Femur (tissue), 1 donor: ENCODE measurements at regions not wholly inside any gene's neighbourhood (a gene's known extent, or its start where the extent isn't known, plus 50 kb on each side); places are given as distances from the start of the nearest gene placed in this dataset.
A peak's percentile ranks its signal among the peaks of the same experiment; 100 is the strongest.

Source experiments
- DNase-seq: peaks from one replicate; pipeline ENCODE4 v3.0.0-alpha.2; 2017

DNA sequence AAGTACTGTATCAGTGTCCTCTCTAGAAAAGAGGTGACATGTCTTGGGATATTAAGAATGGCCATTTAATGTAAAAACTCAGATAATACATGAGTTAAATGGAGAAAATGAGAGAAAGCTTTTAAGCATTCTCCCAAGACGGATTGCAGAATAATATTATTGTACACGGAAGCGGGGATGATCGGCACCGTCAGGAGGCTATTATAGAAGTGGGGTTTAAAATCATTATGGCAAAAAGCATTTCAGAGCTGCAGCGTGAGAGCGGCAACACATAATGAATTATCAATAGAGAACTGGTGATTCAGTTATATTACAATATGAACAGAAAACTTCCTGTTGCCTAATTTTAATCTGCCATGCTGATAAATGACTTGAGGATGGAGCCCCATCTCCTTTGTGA, 261.7 kb upstream of the IRX3 start:
- no peak for DNase-seq

DNA sequence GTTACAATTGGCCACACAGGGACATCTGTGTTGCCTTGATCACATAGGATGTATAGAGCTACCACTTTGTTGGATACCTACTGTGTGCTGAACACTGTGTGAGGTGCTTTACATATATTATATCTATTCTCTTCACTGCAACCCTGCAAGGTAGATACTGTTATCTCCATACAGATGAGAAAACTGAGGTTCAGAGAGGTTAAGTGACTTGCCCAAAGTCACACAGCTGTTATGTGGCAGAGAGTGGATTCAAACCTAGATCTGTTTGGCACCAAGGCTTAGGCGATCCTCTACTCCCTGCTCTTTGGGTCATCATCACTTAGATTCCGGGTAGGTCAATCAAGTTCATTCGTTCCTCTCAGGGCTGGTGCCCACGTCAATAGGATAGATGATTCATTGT, 260.5 kb upstream of the IRX3 start:
- DNase-seq = no peak

DNA sequence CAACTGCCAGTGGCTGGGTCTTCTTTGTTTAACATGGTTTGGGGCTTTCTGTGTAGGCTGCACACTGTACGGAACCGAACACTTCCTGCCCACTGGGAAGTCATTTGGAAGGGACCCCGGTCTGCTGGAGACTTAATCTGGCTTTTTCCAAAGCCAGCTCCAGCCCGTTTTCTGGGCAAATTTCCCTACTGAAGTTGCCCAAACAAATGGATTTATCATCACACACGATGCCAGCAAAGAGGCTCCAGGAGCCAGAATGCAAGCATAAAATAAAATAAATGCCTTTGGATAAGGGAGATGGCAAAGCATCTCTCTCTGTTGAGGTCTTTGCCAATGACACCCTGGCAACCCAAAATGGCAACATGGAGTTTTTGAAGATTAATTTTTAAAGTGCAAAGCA, 259.9 kb upstream of the IRX3 start:
- peak; percentile 57 for DNase-seq

DNA sequence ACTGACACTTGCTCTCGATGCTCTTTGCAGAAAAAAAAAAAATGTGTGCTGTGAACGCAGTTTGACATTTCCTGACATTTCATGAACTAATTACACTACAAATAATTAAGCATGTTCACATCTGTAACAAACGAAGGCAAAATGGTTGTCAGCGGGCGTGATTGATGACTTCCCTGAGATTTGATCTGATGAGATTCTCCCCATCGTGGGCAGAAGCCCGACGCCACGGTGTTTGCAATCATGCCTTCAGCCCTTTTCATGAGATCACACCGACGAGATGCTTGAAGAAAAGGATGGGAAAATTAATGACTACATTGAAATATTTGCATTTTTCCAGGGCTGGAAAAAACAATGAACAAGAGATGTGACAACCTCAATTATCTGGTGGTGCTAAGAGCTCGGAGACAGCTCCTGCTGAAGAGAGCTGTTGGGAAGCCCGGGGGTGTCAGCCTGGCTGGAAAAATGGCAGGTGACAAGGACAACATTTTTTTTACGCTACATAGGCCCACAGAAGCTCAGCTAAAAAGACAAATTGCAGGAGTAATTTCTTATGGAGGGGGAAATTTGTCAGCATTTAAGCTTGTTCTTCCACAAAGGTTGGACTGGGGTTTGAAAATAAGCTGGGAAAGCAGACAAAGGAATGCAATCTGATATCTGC, 259.4 kb upstream of the IRX3 start:
- DNase-seq = no peak

DNA sequence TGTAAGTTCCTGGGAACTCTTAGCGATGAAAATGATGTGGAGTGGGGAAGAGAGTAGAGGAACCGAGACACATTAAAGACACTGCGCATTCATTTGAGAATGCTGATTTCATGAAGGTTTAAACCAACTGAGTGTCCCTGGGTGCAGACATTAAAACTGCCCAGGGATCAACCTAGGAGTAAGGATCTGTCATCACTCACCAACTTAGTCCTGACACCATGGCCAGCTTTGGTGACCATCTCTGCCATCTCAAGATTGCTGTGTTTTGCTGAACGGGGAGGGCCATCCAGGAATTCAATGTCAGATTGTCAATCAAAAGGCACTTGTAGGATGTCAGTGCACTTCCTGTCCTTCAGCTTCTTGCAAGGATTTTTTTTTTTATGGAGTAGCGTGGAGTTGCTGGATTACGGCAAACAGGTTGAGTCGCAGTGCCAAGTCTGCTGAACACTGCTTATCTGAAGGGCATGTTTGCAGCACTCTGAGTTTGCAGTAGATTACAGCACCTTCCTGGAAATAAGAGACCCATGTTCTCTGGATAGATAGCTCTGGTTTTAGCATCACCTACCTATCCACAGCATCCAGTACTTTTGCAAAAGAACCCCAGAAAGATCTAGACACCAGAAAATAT, 258.1 kb upstream of the IRX3 start:
- DNase-seq = no peak

DNA sequence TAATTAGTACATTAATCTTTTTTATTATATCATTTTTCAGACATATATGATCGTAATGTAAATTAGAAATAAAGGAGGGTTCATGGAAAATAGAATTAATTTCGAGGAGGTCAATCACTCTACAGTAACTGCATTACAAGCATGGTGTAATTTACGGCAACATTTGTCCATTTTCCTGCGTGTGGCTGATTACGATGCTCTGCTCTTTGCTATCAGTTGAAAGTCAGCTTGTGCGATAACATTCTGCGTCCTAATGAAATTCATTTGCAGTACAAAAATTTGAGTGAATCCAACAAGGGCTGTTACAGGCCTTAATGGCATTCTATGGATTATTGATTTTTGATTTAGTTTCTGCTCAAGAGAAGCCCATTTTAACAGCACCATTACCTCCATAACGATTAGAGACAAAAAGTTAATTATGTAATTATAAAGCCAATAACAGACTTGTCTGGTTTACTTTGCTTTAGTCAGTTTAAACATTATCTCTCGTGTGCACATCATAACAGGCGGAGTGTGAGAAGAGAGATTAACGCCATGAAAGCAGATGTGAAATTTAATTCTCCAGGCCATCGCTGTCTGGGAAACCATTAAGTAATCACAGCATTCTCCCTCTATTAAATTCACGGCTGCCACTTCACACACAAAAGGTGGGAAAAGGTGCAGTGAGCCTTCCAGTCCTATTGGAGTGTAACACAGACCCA, 256.4 kb upstream of the IRX3 start:
- DNase-seq = no peak

DNA sequence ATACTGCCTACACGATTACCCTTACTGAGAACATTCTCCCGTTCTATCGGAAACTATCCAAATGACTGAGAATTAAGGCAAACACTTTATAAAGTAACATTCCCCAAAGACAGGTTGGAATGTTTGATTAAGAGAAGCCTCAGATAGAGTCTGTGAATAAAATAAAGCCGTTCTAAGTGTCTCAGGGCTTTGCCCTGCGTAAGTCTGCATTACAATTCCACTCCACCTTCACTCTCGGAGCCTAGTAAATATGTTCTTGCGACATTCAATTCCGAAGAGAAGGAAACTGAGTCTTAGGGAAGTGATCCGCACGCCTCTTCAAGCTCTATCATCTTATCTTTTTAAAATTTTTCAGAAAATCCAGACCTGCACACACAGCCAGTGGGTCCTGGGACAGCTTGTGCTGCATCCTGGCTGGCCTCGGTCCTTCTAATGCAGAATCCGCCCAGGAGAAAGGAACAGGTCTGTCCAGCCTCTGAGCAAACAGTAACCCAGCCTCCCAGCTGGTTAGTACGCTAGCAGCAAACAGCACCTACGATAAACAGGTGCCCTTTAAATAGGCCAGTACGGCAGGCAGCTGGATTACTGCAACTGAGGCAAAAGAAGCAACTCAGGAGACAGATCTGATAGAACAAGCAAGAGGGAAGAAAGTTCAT, 254.1 kb upstream of the IRX3 start:
- DNase-seq = no peak

DNA sequence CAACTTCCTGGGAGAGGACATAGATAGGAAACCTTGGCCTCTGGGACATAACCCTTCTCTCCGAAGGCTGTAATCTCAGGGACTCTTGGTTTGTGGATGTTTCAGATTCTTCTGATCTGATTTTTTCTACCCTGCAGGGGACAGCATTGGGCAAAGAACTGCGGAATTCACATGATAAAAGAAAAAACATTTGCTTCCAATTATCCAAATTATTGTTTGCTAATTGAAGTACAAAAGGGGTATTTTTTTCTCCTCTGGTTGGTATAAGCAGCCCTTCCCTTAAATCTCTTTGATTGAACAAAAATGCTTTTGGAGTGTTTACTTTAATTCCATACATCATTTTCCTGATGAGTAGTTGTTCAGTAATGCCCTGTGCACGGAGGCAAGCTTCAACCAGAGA, 251.7 kb upstream of the IRX3 start:
- no peak for DNase-seq

DNA sequence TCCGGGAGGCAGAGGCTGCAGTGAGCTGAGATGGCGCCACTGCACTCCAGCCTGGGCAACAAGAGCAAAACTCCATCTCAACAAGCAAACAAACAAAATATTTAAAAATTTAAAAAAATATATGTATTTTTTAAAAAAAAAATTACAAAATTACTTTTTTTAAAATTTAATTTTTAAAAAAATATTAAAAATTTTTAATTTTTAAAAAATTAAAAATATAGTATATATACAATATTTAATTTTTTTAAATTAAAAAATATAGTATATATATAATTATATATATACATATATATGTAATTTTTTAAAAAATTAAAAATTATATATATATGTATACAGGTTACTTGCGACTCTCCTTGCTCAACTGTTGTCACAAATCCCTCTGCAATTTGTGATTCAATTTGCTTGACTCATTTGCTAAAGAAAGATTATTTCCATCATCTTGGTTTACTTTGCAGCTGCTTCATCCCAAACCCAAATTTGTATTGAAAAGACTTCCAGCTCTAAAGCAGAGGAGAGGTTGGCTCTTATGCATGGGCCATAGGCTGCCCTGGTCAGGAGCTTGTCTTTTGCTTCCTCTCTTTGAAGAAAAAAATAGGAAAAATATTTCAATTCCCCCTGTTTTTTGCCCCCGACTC, 247.4 kb upstream of the IRX3 start:
- no peak for DNase-seq

DNA sequence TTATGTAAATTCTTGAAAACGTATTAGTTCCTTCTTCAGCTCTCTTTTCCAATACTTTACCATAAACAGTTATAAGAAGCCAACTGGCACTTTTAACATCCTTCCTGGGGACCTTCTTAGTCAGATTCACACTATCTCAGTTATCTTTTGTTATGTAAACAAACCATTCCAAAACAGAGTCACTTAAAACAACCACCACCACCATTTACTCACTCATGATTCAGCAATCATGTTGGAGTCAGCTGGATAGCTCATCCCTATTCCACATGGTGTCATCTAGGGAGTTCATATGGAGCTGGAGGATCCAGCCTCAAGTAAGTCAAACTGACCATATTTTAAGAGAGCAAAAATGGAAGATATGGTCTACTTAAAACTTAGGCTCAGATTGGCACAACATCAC, 240.3 kb upstream of the IRX3 start:
- no peak for DNase-seq

DNA sequence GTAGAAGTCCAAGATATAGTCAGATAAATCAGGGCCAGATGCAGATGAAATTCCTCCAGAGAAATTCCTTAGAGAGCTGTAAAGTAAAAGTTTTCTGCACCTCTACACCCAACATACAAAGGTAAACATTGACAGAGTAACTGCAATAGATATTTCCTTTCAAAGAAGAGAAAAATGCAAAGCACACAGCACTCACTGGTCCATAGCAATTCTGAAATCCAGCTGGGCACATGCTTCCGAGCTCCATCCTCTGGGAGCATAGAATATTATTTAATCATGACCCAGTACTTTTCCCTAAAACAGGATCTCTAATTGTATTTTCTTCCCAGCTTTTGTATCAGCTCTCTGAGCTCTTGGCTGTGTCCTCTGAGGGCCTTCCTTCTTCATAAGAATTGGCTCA, 239.5 kb upstream of the IRX3 start:
- DNase-seq = no peak

DNA sequence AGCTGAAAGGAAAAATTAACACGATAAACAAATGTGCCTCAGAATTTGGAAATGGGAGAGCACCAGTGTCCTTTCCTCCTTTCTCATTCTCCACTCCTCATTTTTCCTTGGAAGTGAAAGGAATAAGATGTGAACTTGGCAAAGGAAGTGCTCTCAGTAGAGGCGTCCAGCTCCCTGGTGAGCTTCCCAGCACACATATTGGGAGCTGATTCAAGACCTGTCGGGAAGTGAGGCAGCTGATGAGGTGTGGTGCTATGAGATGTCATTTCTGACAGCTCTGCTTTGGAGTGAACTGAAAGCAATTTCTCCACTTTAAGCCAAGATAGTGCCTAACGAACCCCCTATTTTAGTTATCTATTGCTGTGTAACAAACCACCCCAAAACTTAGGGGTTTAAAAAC, 238.5 kb upstream of the IRX3 start:
- no peak for DNase-seq

DNA sequence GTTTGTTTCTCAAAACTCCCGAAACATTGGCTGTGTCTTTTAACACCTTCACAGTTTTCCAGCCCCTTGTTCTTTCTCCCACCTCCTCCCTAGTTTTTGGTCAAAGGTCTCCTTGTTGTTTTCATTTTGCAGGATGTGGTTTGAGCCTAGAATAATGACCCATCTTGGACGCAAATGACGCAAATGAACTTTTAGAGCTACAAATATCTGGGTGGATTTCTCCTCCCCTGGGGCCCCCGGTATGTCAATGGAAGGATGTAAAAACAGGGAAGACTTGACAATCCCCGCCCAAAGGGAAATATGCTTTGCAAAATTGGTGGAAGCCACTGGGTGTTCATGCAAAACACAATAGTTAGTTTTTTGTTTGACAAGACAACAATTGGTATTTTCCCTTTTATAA, 236.0 kb upstream of the IRX3 start:
- no peak for DNase-seq

DNA sequence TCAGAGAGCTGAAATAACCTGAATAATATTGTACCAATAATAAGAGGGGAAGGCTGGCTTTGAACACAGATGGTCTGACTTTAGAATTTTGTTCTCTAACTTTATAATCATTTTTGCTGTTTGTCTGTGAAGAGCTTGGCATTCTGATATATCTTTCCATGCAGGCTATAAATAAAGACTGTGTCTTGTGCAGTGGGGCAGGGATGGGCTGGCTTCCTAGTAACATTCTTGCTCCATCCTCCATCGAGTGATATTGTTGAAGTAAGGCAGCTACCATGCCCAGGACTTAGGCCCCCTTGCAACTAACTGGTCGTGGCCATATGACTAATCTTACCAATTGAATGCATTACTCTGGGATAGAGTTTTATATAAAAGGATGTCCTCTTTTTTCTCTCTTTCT, 234.7 kb upstream of the IRX3 start:
- DNase-seq = no peak

DNA sequence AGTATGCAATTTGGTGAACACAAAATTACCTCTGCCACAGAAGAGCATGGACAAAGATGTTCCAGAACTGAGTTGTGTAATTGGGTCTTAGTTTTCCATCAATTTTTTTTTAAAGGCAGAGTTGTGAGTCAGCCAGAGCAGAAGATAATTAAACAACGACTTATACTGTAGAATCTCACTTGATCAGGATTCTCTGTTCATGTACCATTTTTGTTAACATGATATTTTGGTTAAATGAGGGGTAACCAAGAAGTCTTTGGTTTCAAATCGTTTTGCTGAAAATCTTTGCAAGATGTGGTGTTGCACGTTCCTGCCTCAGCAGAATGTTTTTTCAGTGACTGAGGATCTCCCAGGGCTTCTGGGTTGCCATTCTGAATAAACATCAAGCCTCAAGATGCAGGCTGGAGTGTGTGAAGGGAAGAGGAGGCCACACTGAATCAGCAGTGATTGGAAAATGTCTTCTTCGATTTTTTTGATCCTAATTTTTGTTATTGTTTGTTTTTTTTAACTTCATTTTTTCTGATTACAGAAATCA, 232.6 kb upstream of the IRX3 start:
- no peak for DNase-seq

DNA sequence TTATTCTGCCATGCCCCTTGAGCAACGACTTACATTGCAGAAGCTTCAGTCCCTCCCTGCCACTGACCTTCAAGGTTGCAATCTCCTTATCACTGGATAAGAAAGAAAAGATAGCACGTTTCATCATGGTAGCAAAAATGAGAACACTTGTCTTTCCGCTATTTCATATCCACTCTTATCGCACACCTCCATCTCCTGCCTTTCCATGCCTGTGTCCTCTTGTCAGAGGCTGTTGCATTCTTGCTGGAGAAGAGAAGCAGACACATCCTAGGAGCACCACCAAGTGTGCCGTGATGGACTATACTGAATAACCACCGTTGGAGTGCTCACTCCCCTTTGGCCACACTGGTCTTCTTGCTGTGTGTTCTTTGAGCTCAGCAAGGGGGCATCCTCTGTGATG, 230.6 kb upstream of the IRX3 start:
- DNase-seq = no peak

DNA sequence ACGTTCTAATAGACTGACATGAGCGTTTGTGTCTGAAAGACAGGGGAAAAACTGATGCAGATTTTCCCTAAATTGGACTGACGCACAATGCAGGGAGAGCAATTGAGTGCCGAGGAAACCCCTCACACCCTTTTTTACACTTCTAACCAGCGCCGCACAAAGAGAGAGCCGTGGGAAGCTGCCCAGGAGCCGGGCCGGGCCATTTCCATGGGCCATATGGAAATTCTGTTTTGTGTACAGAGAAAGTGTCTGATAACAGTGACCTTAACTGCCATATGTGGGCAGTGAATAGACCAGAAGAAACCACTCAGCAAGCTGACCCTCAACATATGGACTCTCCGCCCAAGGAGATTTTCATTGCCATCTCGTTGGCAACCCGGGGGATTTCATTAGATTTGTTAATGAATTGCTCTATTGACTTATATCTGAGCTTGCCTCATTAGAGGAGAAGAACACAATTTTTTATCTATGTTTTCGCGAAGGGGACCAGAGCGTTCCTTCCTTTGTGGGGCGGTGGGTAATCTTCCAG, 225.9 kb upstream of the IRX3 start:
- no peak for DNase-seq

DNA sequence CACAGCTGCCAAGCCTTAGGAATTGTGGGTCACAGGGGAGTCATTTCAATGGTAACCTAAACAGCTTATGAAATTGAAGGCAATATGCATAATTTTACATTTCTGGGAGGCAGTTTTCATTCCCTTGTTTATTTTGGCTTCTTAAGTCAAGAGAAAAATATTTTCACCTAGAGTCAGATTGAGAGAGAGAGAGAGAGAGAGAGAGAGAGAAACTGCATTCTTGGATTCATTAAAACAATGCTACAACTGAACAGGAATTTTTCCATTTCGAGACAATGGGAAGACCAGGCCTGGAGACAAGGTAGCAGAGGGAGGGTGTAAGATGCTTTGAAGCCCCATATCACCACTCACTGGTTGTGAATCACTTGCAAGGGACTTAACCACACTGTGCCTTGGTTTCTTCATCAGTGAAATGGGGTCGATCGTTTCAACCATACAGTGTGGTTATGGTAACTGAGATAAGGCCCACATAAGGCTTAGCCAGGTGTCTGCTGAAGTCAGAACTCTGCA, 224.7 kb upstream of the IRX3 start:
- peak; percentile 64 for DNase-seq

DNA sequence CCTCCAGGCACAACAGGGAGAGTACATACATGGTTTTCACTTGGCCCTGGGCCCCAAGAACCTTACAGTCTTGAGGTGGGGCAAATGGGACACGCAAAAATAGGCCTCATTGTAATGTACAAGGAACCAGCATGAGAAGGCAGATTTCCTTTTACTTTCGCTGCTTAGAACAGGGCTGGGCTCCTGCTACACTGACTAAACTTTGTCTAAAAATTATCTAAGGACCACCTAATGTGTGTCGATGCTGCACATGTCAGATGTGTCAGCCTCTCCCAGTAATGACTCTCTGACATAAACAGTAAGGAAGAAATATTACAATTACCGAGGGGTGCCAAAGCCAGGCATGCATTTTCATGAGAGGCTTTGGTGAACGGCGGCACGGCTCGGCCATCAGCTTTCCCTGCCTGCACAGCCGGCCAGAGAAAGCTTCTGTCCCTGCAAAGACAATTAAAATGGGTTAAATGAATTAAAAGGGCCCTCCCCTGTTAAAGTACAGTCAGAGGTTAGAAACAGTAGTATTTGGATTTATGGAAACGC, 224.2 kb upstream of the IRX3 start:
- no peak for DNase-seq

DNA sequence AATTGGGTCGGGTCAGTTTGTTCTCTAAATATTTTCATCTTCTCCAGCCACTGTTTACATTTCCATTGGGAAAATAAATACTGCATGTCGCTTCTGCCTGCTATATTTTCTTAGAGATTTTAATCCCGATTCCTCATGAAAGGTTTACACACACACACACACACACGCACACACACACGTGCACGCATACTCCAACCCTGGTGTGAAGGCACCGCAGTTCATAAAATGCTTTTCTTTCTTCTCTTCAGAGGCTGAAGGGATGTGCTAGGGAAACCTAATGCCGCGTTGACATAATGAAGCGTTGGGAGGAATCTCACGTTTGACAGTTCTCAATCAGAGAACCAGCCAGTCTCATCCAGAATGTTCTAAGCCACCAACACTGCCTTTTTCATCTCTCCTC, 222.9 kb upstream of the IRX3 start:
- DNase-seq = no peak

DNA sequence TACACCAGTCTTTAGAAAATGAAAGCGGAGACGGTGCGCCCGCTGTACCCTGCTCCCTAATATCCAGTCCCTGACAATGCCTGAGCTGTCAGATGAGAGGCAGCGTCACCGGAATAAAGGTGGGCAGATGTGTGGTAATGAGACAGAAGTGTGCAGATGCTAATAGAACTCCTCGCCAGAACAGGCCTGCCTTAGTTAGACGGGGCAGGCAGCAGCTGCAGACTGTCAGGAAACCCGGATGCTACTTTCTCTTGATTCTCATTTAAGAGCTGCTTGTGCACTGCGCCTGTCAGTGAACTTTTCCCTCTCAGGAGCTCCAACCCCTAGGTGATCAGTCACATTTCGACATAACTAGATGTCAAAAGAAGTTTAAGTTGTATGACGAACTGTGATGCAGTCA, 221.8 kb upstream of the IRX3 start:
- DNase-seq = no peak

DNA sequence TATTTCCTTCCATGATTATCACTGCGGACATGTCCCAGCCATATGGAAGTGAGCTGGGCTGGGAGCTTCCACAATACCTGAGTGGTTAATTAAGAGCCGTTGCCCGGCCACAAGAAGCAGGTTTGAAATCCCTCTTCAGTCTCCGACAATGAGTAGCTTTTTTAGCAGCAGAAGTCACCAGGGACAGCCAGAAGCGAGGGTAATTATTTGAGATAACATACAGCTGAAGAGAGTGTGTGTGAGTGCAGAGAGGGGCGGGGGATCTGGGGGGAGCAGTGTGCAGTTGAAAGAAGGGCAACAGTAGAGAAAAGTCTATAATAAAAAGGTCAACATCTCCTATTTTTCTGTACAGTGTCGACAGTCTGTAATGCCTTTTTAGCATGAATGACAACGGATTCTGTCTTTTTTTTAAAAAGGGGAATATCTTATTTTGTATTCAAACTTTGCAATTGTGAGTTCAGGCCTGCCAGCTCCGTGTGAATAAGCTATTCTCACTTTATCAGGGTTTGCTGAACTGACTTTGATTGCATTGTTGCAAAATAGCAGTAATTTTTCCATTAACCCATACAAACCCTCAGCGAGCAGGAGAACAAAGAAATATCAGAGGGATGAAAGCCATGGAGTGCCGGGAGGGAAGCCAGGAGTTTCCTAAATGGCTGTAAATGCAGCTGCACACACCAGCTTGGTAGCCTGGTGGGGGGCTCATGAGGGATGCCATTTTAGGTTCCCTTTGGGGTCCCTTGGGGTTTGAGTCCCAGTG, 220.3 kb upstream of the IRX3 start:
- no peak for DNase-seq
